A673 (cell line): ENCODE measurements at regions not wholly inside any gene's neighbourhood (a gene's known extent, or its start where the extent isn't known, plus 50 kb on each side); places are given as distances from the start of the nearest gene placed in this dataset.

ENCODE experiments used
- CTCF ChIP-seq: fragments of 300-800, 200-600 bp; sonication (generic); conservative IDR thresholded peaks from 2 replicates; pipeline ENCODE4 v1.5.1; 2017; ENCODE audit warnings: low read depth, mild to moderate bottlenecking, antibody characterized with exemption, low read length, moderate library complexity, mixed read lengths
- EZH2 ChIP-seq: fragments of 200-600 bp; sonication (generic); IDR thresholded peaks from 2 replicates; pipeline ENCODE4 v1.6.1; 2017; ENCODE audit warnings: borderline replicate concordance, low read depth, mild to moderate bottlenecking, mixed read lengths, antibody characterized with exemption, low read length; ENCODE audit not compliant: poor library complexity, severe bottlenecking

GRCh38 chr14:83706231-83706954 lies 1823.6 kb upstream of the FLRT2 start:
- TF ChIP-seq CTCF (no peak), EZH2 (no peak)
